Esophagus squamous epithelium (tissue), 5 donors: ENCODE measurements at regions not wholly inside any gene's neighbourhood (a gene's known extent, or its start where the extent isn't known, plus 50 kb on each side); places are given as distances from the start of the nearest gene placed in this dataset.

Experiments
- DNase-seq: peaks from one replicate; lab custom pipeline; 2025; lab: John Stamatoyannopoulos, UW
- H3K27ac ChIP-seq, 4 donors: fragments of 200-600 bp; sonication (generic); one replicate each; pipeline ENCODE4 v1.5.1; 2016 to 2019; ENCODE audit warnings: mild to moderate bottlenecking in 1 of 4
- H3K27me3 ChIP-seq, 4 donors: fragments of 200-600 bp; sonication (generic); 1 replicate in 3 of 4; 2 replicates in 1 of 4; pipeline versions ENCODE4 v1.5.1 to v1.6.0; 2017 to 2021; ENCODE audit warnings: antibody characterized with exemption in 1 of 4
- H3K36me3 ChIP-seq, 3 donors: fragments of 200-600 bp; sonication (generic); one replicate each; pipeline ENCODE4 v1.5.1; 2016 to 2019
- H3K4me1 ChIP-seq, 3 donors: fragments of 200-600 bp; sonication (generic); one replicate each; pipeline ENCODE4 v1.5.1; 2017 to 2019
- H3K4me3 ChIP-seq, 4 donors: fragments of 200-600 bp; sonication (generic); 1 replicate in 3 of 4; 2 replicates in 1 of 4; pipeline ENCODE4 v1.5.1; 2016 to 2019; ENCODE audit warnings: mild to moderate bottlenecking in 2 of 4, moderate library complexity in 1 of 4
- H3K9me3 ChIP-seq, 3 donors: fragments of 200-600 bp; sonication (generic); one replicate each; pipeline ENCODE4 v1.5.1; 2016 to 2019
- CTCF ChIP-seq, 6 experiments: fragments of 450-650 bp in 4 of 6; fragments of 200-600 bp in 2 of 6; sonication (generic) in 2 of 6; IDR thresholded peaks; one replicate each; pipeline ENCODE4 v1.5.1; 2016 to 2019; ENCODE audit warnings: antibody characterized with exemption in 6 of 6, mild to moderate bottlenecking in 4 of 6, moderate library complexity in 4 of 6
- POLR2A ChIP-seq, 4 donors: fragments of 450-650 bp; IDR thresholded peaks; one replicate each; pipeline ENCODE4 v1.6.1; 2017; ENCODE audit warnings: antibody characterized with exemption in 4 of 4, mild to moderate bottlenecking in 4 of 4, moderate library complexity in 3 of 4
- WGBS, 2 donors: methylation state at CpG; one replicate each; pipeline ENCODE4 v1.1.5; 2018; 5-methylcytosine and 5-hydroxymethylcytosine counted together
- intact Hi-C: fragments of 100-400 bp; cut with DNase I; formaldehyde crosslinking; loops from one replicate; pipeline ENCODE4 v1.15.0; 2022
- donor health status: DM: yes; HTN: yes; CAD: no.

DNA sequence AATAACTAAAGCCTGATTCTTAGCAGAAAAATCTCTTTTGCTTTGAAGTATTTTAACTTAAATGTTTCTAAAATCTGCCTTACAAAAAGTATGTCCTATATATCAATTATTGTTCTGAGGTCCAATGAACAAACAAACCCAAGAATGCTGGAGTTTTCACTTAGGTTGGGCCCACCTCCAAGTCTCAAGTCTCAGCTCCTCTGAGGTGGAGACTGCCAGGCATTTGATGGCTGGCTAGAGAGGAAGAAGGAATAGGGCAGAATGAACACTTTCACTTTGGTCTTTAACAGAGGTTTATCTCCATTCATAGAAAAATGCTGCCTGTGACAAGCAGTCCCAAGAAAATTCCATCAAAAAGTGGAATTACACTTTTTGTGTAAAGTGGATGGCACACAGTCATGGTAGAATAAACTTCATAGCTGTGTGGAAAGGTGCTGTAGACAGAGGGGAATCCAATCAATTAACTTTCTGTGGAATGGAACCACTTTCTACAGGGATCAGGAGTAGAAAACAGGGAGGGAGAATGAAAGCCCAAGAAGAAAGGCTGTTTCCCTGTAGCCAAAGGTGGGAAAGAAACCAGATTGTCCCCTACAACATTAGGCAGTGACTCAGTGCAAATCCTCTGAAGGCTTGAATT, 349.4 kb upstream of the RUNX1 start:
- intact Hi-C loops: loop anchor here (5.0 to 10.0 kb wide), 2 partner anchors 344 to 511 kb away; no protein-coding TSS in a partner anchor

DNA sequence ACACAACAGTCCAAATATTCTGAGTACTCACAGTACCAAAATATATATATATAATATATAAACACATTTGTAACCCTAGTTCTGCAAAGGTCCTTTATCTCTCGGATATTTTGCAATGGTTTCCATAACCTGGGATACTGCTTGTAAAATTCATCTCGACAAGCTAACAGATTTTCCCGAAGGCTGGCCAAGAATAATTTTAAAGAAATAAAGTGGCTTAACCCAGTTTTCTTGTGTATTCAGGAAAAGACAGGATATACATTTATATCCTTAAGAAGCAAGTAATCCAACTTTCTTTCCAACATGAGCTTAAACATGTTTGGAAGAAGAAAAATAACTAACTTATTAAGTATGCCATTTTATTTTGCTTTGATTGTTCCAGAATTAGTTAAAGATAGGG, 348.7 kb upstream of the RUNX1 start:
- Histone ChIP-seq H3K27me3 (no peaks in the 10 kb centered on the region), H3K27ac (no peak overlapping the region), H3K4me3 (no peak overlapping the region), H3K4me1 (peaks cover 0 to 43% (median 11%) of the 10 kb centered on the region in 3 donors), H3K9me3 (no peaks in the 10 kb centered on the region), H3K36me3 (no peaks in the 10 kb centered on the region)
- TF ChIP-seq CTCF (IDR thresholded peaks at IDR 0.05) (no peak), POLR2A (IDR thresholded peaks at IDR 0.05) (no peak)
- 83 to 86% methylated on average over 3 of the region's 3 CpGs for WGBS, 2 donors
- intact Hi-C loops: loop anchor here (5.0 to 10.0 kb wide), 2 partner anchors 343 to 510 kb away; no protein-coding TSS in a partner anchor
- DNase-seq: no peak

More for the DNA sequence above, 349.4 kb upstream of the RUNX1 start:
- TF ChIP-seq CTCF (IDR thresholded peaks at IDR 0.05): no peak
- TF ChIP-seq POLR2A (IDR thresholded peaks at IDR 0.05): no peak
- no peaks in the 10 kb centered on the region for H3K9me3 ChIP-seq
- peak overlapping the region in 2 of 4 donors; percentile 10 to 34 for H3K27ac ChIP-seq
- DNase-seq: no peak
- H3K36me3 ChIP-seq: no peaks in the 10 kb centered on the region
- H3K4me1 ChIP-seq: peaks cover 0 to 43% (median 11%) of the 10 kb centered on the region in 3 donors
- H3K4me3 ChIP-seq: no peak overlapping the region
- no peaks in the 10 kb centered on the region for H3K27me3 ChIP-seq

DNA sequence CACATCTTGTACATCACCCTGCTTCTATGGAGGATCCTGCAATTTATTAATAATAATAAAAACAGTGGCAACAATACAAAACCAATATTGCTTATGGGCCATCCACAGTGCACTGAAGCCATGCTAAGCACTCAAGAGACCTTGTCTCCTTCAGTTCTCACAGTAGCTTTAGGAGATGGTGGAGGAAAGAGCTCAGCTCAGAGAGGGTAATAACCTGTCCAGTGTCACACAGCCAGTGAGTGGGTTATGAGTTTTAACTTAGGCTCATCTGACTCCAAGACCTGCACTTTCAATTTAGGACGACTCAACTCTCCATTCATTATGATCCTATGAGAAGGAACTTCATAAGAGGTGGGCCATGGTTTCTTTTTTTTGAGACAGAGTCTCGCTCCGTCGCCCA, 347.6 kb upstream of the RUNX1 start:
- H3K9me3 ChIP-seq: no peaks in the 10 kb centered on the region
- intact Hi-C loops: loop anchor here (5.0 to 10.0 kb wide), 2 partner anchors 342 to 509 kb away; no protein-coding TSS in a partner anchor
- H3K27me3 ChIP-seq: no peaks in the 10 kb centered on the region

DNA sequence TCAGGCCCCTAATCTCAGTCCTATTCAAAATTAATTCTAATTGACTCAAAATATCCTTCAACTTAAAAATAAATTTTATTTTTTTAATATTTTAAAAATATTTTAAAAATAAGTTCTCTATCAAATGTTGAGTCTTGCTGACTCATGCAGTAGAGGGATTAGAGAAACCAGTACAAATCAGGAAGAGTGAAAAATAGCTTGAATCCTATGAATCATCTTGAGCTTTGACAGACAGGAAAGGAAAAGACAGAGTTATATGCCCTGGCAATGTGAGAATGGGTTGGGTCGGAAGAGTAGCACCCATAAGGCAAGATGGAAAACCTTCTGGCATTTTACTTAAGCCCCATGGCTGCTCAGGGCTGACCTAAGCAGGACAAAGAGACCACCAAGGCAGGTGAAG, 346.6 kb upstream of the RUNX1 start:
- Histone ChIP-seq H3K36me3 (no peaks in the 10 kb centered on the region), H3K4me3 (no peak overlapping the region), H3K4me1 (peaks cover 0 to 43% (median 11%) of the 10 kb centered on the region in 3 donors), H3K27me3 (no peaks in the 10 kb centered on the region), H3K9me3 (no peaks in the 10 kb centered on the region), H3K27ac (peak overlapping the region in 3 of 4 donors; percentile 53 to 68 (median 66))
- DNase-seq: no peak
- TF ChIP-seq POLR2A (IDR thresholded peaks at IDR 0.05) (no peak), CTCF (IDR thresholded peaks at IDR 0.05) (no peak)
- 21 to 25% methylated on average over 1 of the region's 1 CpG for WGBS, 2 donors
- intact Hi-C loops: loop anchor here (5.0 to 10.0 kb wide), 2 partner anchors 341 to 508 kb away; no protein-coding TSS in a partner anchor

More for the DNA sequence above, 347.6 kb upstream of the RUNX1 start:
- TF ChIP-seq CTCF (IDR thresholded peaks at IDR 0.05) (no peak), POLR2A (IDR thresholded peaks at IDR 0.05) (no peak)
- no peaks in the 10 kb centered on the region for H3K36me3 ChIP-seq
- no peak overlapping the region for H3K27ac ChIP-seq
- DNase-seq: no peak
- peaks cover 0 to 43% (median 11%) of the 10 kb centered on the region in 3 donors for H3K4me1 ChIP-seq
- 87 to 97% methylated on average over 4 of the region's 4 CpGs for WGBS, 2 donors
- no peak overlapping the region for H3K4me3 ChIP-seq

DNA sequence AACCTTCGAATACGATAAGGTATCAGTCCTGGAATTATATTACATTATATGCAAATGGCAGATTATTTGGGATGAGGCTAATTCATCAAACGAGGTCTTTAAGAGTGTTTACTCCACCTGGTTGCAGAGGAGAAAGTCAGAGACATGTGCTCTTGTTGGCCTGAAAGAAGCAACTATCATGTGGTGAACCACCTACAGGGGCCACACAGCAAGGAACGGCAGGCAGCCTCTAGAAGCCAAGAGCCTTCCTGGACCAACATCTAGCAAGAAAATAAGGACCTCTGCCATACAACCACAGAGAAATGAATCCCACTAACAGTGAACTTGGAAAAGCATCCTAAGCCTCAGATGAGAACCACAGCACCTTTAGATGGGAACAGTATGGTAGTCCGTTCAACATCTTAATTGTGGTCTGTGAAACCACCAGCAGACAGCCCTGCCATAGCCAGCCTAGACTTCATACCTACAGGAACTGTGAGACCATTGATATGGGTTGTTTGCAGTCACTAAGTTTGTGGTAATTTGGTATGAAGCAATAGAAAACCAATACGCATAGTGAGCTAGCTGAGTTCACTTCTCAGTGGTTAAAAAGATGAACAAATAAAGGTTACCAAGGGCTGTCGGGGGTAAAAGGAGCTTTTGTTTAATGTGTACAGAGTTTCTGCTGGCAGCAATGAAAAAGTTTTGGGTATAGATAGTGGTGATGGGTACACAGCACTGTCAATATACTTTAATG, 345.7 kb upstream of the RUNX1 start:
- no peak overlapping the region for H3K4me3 ChIP-seq
- no peaks in the 10 kb centered on the region for H3K9me3 ChIP-seq
- H3K4me1 ChIP-seq: peaks cover 0 to 51% (median 11%) of the 10 kb centered on the region in 3 donors
- no peak for DNase-seq
- H3K36me3 ChIP-seq: no peaks in the 10 kb centered on the region
- no peak overlapping the region for H3K27ac ChIP-seq
- intact Hi-C loops: loop anchor here (5.0 to 10.0 kb wide), 2 partner anchors 340 to 508 kb away; no protein-coding TSS in a partner anchor
- H3K27me3 ChIP-seq: no peaks in the 10 kb centered on the region
- WGBS, 2 donors: 86 to 90% methylated on average over 6 to 7 of the region's 7 CpGs
- no peak for TF ChIP-seq CTCF (IDR thresholded peaks at IDR 0.05)
- no peak for TF ChIP-seq POLR2A (IDR thresholded peaks at IDR 0.05)
